Thoracic aorta (tissue), 2 donors: ENCODE measurements at regions not wholly inside any gene's neighbourhood (a gene's known extent, or its start where the extent isn't known, plus 50 kb on each side); places are given as distances from the start of the nearest gene placed in this dataset.

Source experiments
- ATAC-seq: fragments of 150-250 bp; one replicate; pipeline ENCODE4 v1.8.0; 2017; ENCODE audit warnings: low read depth; ENCODE audit not compliant: insufficient number of reproducible peaks, low FRiP score
- DNase-seq: peaks from one replicate; pipeline ENCODE4 v3.0.0-alpha.2; 2020; ENCODE audit warnings: low spot score
- H3K27ac ChIP-seq, 2 donors: fragments of 200-600 bp; sonication (generic); 1 replicate in 1 of 2; 2 replicates in 1 of 2; pipeline ENCODE4 v1.5.1; 2016; ENCODE audit warnings: mild to moderate bottlenecking in 2 of 2, moderate library complexity in 2 of 2
- H3K27me3 ChIP-seq: fragments of 200-600 bp; sonication (generic); replicated peaks from 2 replicates; pipeline ENCODE4 v1.6.0; 2016; ENCODE audit warnings: mild to moderate bottlenecking; ENCODE audit not compliant: insufficient read depth
- H3K36me3 ChIP-seq: fragments of 200-600 bp; sonication (generic); one replicate; pipeline ENCODE4 v1.5.1; 2016
- H3K4me1 ChIP-seq, 2 donors: fragments of 200-600 bp; sonication (generic); 1 replicate in 1 of 2; 2 replicates in 1 of 2; pipeline versions ENCODE4 v1.5.1 to v1.6.0; 2016; ENCODE audit warnings: low read depth in 2 of 2, mild to moderate bottlenecking in 1 of 2; ENCODE audit not compliant: control insufficient read depth in 1 of 2
- H3K4me3 ChIP-seq: fragments of 200-600 bp; sonication (generic); 2 replicates; pipeline ENCODE4 v1.5.1; 2016; ENCODE audit warnings: mild to moderate bottlenecking
- H3K9me3 ChIP-seq: fragments of 200-600 bp; sonication (generic); 2 replicates; pipeline ENCODE4 v1.5.1; 2016
- TF ChIP-seq, protein P1 (sequence below): fragments of 200-600 bp; sonication (generic); IDR thresholded peaks from one replicate; pipeline ENCODE4 v1.5.1; 2019; ENCODE audit warnings: antibody characterized with exemption

DNA sequence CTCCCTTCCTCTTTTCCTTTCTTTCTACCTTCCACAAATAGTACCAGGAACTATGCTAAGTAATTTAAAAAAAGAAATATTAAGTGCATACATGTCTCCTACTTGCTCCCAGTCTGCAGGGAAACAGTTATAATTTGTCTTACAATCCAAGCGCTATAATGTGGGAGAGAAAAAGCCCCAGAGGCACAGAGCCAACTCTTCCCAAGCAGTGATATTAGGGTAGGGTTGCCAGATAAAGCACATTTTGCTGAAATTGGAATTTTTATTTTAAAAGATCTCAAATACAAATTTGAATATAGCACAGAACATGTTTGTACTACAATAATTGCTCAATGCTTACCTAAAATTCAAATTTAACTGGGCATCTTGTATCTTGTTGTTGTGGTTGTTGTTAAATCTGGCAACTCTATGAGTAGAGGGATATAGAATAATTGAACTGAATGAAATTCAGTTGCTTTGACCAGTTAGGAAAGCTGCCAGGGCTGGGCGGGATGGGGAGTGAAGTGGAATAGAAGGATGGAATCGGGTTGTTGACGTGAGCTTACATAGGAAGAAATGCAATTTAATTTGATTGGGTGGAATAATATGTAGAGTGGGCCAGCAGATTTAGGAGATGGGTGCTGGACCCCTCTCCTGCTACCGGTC lies 52.6 kb upstream of the USP3 start:
- ATAC-seq (no peak), DNase-seq (no peak)
- TF ChIP-seq, protein P1, sequence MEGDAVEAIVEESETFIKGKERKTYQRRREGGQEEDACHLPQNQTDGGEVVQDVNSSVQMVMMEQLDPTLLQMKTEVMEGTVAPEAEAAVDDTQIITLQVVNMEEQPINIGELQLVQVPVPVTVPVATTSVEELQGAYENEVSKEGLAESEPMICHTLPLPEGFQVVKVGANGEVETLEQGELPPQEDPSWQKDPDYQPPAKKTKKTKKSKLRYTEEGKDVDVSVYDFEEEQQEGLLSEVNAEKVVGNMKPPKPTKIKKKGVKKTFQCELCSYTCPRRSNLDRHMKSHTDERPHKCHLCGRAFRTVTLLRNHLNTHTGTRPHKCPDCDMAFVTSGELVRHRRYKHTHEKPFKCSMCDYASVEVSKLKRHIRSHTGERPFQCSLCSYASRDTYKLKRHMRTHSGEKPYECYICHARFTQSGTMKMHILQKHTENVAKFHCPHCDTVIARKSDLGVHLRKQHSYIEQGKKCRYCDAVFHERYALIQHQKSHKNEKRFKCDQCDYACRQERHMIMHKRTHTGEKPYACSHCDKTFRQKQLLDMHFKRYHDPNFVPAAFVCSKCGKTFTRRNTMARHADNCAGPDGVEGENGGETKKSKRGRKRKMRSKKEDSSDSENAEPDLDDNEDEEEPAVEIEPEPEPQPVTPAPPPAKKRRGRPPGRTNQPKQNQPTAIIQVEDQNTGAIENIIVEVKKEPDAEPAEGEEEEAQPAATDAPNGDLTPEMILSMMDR = no peak

GRCh38 chr15:63452552-63453136 lies 51.7 kb upstream of the USP3 start:
- no peaks in the 10 kb centered on the region for H3K27me3 ChIP-seq
- no peaks in the 10 kb centered on the region for H3K9me3 ChIP-seq
- no peak overlapping the region for H3K27ac ChIP-seq
- no peak overlapping the region for H3K4me3 ChIP-seq
- DNase-seq (no peak), ATAC-seq (no peak)
- TF ChIP-seq, protein P1 = no peak
- H3K4me1 ChIP-seq = no peaks in the 10 kb centered on the region
- no peaks in the 10 kb centered on the region for H3K36me3 ChIP-seq

More for the DNA sequence above, 52.6 kb upstream of the USP3 start:
- Histone ChIP-seq H3K27me3 (no peaks in the 10 kb centered on the region), H3K27ac (no peak overlapping the region), H3K36me3 (no peaks in the 10 kb centered on the region), H3K4me1 (no peaks in the 10 kb centered on the region), H3K4me3 (no peak overlapping the region), H3K9me3 (no peaks in the 10 kb centered on the region)

DNA sequence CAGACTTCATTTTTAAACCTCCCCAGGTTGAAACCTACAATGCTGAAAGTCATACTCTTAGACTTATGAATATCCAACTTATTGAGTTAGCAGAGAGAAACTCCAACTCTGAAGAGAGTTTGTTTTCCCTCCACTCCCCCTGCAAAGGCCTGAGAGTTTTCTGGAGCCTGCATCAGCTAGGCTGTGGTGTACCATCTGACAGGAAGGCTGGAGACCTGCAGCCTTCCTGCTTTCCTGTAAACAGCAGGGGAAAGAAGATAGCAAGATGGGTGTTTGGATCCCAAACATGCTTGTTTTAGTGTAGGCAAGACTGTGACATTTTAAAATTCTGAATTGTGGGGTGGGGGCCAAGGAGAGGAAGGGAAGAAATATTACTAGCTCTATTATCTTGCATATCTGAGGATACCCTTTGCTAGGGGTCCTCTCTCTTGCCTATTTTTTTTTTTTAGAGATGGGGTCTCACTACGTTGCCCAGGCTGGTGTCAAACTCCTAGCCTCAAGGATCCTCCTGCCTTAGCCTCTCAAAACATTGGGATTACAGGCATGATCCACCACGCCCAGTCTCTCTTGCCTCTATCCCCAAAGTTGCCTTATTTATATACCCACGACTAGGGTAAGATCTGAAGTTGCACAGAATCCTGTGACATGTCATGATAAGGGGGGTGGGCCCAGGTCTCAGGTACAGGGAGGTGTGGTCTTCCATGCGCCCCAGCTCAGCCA lies 51.0 kb upstream of the USP3 start:
- no peaks in the 10 kb centered on the region for H3K36me3 ChIP-seq
- no peak overlapping the region for H3K4me3 ChIP-seq
- TF ChIP-seq, protein P1 = no peak
- H3K27ac ChIP-seq = no peak overlapping the region
- no peak for DNase-seq
- no peaks in the 10 kb centered on the region for H3K27me3 ChIP-seq
- ATAC-seq = no peak
- H3K4me1 ChIP-seq = no peaks in the 10 kb centered on the region
- H3K9me3 ChIP-seq = no peaks in the 10 kb centered on the region

GRCh38 chr15:63454503-63455211 lies 49.7 kb upstream of the USP3 start:
- Histone ChIP-seq H3K27me3 (no peaks in the 10 kb centered on the region), H3K36me3 (no peaks in the 10 kb centered on the region), H3K4me1 (no peaks in the 10 kb centered on the region), H3K27ac (no peak overlapping the region), H3K9me3 (no peaks in the 10 kb centered on the region), H3K4me3 (no peak overlapping the region)
- TF ChIP-seq, protein P1 = no peak
- DNase-seq (no peak), ATAC-seq (no peak)
